H9 (cell line): ENCODE measurements at regions not wholly inside any gene's neighbourhood (a gene's known extent, or its start where the extent isn't known, plus 50 kb on each side); places are given as distances from the start of the nearest gene placed in this dataset.
"Not testable (repeated sequence)": the region's sequence is repeated elsewhere in the genome, so short reads cannot be mapped to it uniquely, and the experiment has no call there.

ENCODE experiments used
- DNase-seq: peaks from one replicate; pipeline ENCODE4 v3.0.0-alpha.2; 2017
- H2AFZ ChIP-seq: one replicate; pipeline ENCODE4 v1.6.1; 2013; ENCODE audit warnings: mild to moderate bottlenecking, low read length, control low read depth, moderate library complexity
- H2AK5ac ChIP-seq: 2 replicates; pipeline ENCODE4 v1.6.1; 2013; ENCODE audit warnings: low read length, control low read depth, mixed read lengths; ENCODE audit not compliant: insufficient read length
- H2BK120ac ChIP-seq: one replicate; pipeline ENCODE4 v1.6.1; 2013; ENCODE audit warnings: low read depth, mild to moderate bottlenecking, low read length, control low read depth, inconsistent platforms; ENCODE audit not compliant: poor library complexity, severe bottlenecking
- H2BK12ac ChIP-seq: 2 replicates; pipeline ENCODE4 v1.6.1; 2013; ENCODE audit warnings: low read length, control low read depth, mixed read lengths, low read depth; ENCODE audit not compliant: insufficient read length
- H2BK15ac ChIP-seq: 2 replicates; pipeline ENCODE4 v1.6.1; 2013; ENCODE audit warnings: low read depth, low read length, control low read depth
- H2BK20ac ChIP-seq: one replicate; pipeline ENCODE4 v1.6.1; 2013; ENCODE audit warnings: low read depth, mild to moderate bottlenecking, low read length, control low read depth, inconsistent platforms; ENCODE audit not compliant: poor library complexity, severe bottlenecking
- H2BK5ac ChIP-seq: 2 replicates; pipeline ENCODE4 v1.6.1; 2013; ENCODE audit warnings: low read length, control low read depth, mixed read lengths; ENCODE audit not compliant: insufficient read length
- H3K14ac ChIP-seq: 2 replicates; pipeline ENCODE4 v1.6.1; 2013; ENCODE audit warnings: low read length, control low read depth; ENCODE audit not compliant: insufficient read depth
- H3K18ac ChIP-seq: 2 replicates; pipeline ENCODE4 v1.6.1; 2013; ENCODE audit warnings: low read depth, mild to moderate bottlenecking, mixed read lengths, low read length, control low read depth; ENCODE audit not compliant: insufficient read length
- H3K23ac ChIP-seq: 2 replicates; pipeline ENCODE4 v1.6.1; 2013; ENCODE audit warnings: low read length, control low read depth, mixed read lengths, low read depth; ENCODE audit not compliant: insufficient read length
- H3K23me2 ChIP-seq: 2 replicates; pipeline ENCODE4 v1.6.1; 2013; ENCODE audit warnings: low read depth, mild to moderate bottlenecking, mixed read lengths, low read length, control low read depth; ENCODE audit not compliant: insufficient read length, poor library complexity, severe bottlenecking
- H3K27ac ChIP-seq: 2 replicates; pipeline ENCODE4 v1.5.1; 2013; ENCODE audit warnings: low read length, control low read depth, mixed read lengths, low read depth; ENCODE audit not compliant: insufficient read length
- H3K27me3 ChIP-seq: 2 replicates; pipeline ENCODE4 v1.6.1; 2013; ENCODE audit warnings: low read length, control low read depth, inconsistent platforms; ENCODE audit not compliant: insufficient read depth
- H3K4ac ChIP-seq: 2 replicates; pipeline ENCODE4 v1.6.1; 2013; ENCODE audit warnings: low read depth, mild to moderate bottlenecking, control low read depth, inconsistent platforms, low read length, moderate library complexity
- H3K4me1 ChIP-seq: 2 replicates; pipeline ENCODE4 v1.6.1; 2013; ENCODE audit warnings: low read length, control low read depth, inconsistent platforms; ENCODE audit not compliant: insufficient read depth
- H3K4me2 ChIP-seq: 2 replicates; pipeline ENCODE4 v1.6.1; 2013; ENCODE audit warnings: low read length, control low read depth, mixed read lengths; ENCODE audit not compliant: insufficient read length, insufficient read depth
- H3K56ac ChIP-seq: 2 replicates; pipeline ENCODE4 v1.6.1; 2013; ENCODE audit warnings: low read depth, mild to moderate bottlenecking, mixed read lengths, low read length, control low read depth; ENCODE audit not compliant: insufficient read length
- H3K79me1 ChIP-seq: 2 replicates; pipeline ENCODE4 v1.6.1; 2013; ENCODE audit warnings: low read depth, mild to moderate bottlenecking, moderate library complexity, low read length, control low read depth, inconsistent platforms; ENCODE audit not compliant: insufficient read depth, poor library complexity, severe bottlenecking
- H3K79me2 ChIP-seq: 2 replicates; pipeline ENCODE4 v1.6.1; 2013; ENCODE audit warnings: low read length, control low read depth, inconsistent platforms; ENCODE audit not compliant: insufficient read depth
- H3K9ac ChIP-seq: 2 replicates; pipeline ENCODE4 v1.6.1; 2013; ENCODE audit warnings: low read length, control low read depth, mixed read lengths; ENCODE audit not compliant: insufficient read length; ENCODE audit errors: extremely low read depth
- H3K9me3 ChIP-seq: one replicate; pipeline ENCODE4 v1.6.1; 2013; ENCODE audit warnings: low read depth, low read length, inconsistent platforms; ENCODE audit not compliant: control insufficient read depth
- H3T11ph ChIP-seq: one replicate; pipeline ENCODE4 v1.6.1; 2013; ENCODE audit warnings: mild to moderate bottlenecking, low read length, control low read depth, inconsistent platforms
- H4K20me1 ChIP-seq: one replicate; pipeline ENCODE4 v1.6.1; 2013; ENCODE audit not compliant: control insufficient read depth, insufficient read length, insufficient read depth
- H4K5ac ChIP-seq: 2 replicates; pipeline ENCODE4 v1.6.1; 2013; ENCODE audit warnings: low read depth, mild to moderate bottlenecking, mixed read lengths, low read length, control low read depth; ENCODE audit not compliant: insufficient read length
- H4K8ac ChIP-seq: replicated peaks from 2 replicates; pipeline ENCODE4 v1.6.1; 2013; ENCODE audit warnings: low read length, control low read depth, mixed read lengths, low read depth; ENCODE audit not compliant: insufficient read length
- H4K91ac ChIP-seq: 2 replicates; pipeline ENCODE4 v1.6.1; 2013; ENCODE audit warnings: low read depth, mild to moderate bottlenecking, moderate library complexity, mixed read lengths, low read length, control low read depth; ENCODE audit not compliant: insufficient read length
- H3K27ac Mint-ChIP-seq, 3 experiments: 2 replicates in 2 of 3; 3 replicates in 1 of 3; pipeline ENCODE4 v1.8.0; 2020 to 2021; ENCODE audit warnings: mixed read lengths in 3 of 3, mild to moderate bottlenecking in 1 of 3, moderate library complexity in 1 of 3
- H3K27me3 Mint-ChIP-seq: 2 replicates; pipeline ENCODE4 v1.8.0; 2021; ENCODE audit warnings: low read depth, mild to moderate bottlenecking, moderate library complexity, mixed read lengths
- H3K36me3 Mint-ChIP-seq, 3 experiments: 2 replicates in 2 of 3; 3 replicates in 1 of 3; pipeline ENCODE4 v1.8.0; 2020 to 2021; ENCODE audit warnings: low read depth in 3 of 3, mixed read lengths in 3 of 3; ENCODE audit not compliant: insufficient read depth in 1 of 3
- H3K4me1 Mint-ChIP-seq, 2 experiments: 2 replicates each; pipeline ENCODE4 v1.8.0; 2020; ENCODE audit warnings: mixed read lengths in 2 of 2
- H3K4me3 Mint-ChIP-seq, 2 experiments: 2 replicates in 1 of 2; 3 replicates in 1 of 2; pipeline ENCODE4 v1.8.0; 2020 to 2021; ENCODE audit warnings: mild to moderate bottlenecking in 2 of 2, mixed read lengths in 2 of 2, moderate library complexity in 1 of 2
- H3K9me3 Mint-ChIP-seq, 2 experiments: 2 replicates in 1 of 2; 3 replicates in 1 of 2; pipeline ENCODE4 v1.8.0; 2020; ENCODE audit warnings: mild to moderate bottlenecking in 2 of 2, mixed read lengths in 2 of 2, moderate library complexity in 1 of 2
- CTCF ChIP-seq: fragments of 200-600 bp; sonication (generic); conservative IDR thresholded peaks from 3 replicates; pipeline ENCODE4 v1.8.0; 2021; ENCODE audit warnings: antibody characterized with exemption, mild to moderate bottlenecking
- WGBS: extraction: QIAGEN DNeasy Blood & Tissue Kit; methylation state at CpG from one replicate; pipeline ENCODE4 v1.1.7; 2013; ENCODE audit warnings: missing lambda C conversion rate, low lambda C conversion rate, mixed read lengths; ENCODE audit not compliant: insufficient read length; ENCODE audit errors: extremely low coverage; 5-methylcytosine and 5-hydroxymethylcytosine counted together

- Mint-ChIP-seq H3K4me3 (no peak overlapping the region), H3K4me1 (no peaks in the 10 kb centered on the region), H3K9me3 (no peaks in the 10 kb centered on the region), H3K27ac (no peak overlapping the region; a peak in 1 of 7 replicates), H3K27me3 (no peaks in the 10 kb centered on the region), H3K36me3 (no peaks in the 10 kb centered on the region)
- no peak overlapping the region for H3K4ac ChIP-seq
- H3K23me2 ChIP-seq: no peaks in the 10 kb centered on the region
- H3K27ac ChIP-seq: no peak overlapping the region
- no peak overlapping the region for H2BK5ac ChIP-seq
- no peak overlapping the region for H3T11ph ChIP-seq
- no peak for TF ChIP-seq CTCF
- H2AK5ac ChIP-seq: no peak overlapping the region
- no peak overlapping the region for H4K91ac ChIP-seq
- H3K18ac ChIP-seq: no peak overlapping the region
- H3K23ac ChIP-seq: no peak overlapping the region
- no peak overlapping the region for H2BK120ac ChIP-seq
- no peak overlapping the region for H3K14ac ChIP-seq
- H3K4me2 ChIP-seq: no peak overlapping the region
- H2BK20ac ChIP-seq: no peak overlapping the region
- no peak overlapping the region for H4K5ac ChIP-seq
- H2BK12ac ChIP-seq: no peak overlapping the region
- no peak for DNase-seq
- H3K9ac ChIP-seq: no peak overlapping the region
- no peaks in the 10 kb centered on the region for H3K79me2 ChIP-seq
- WGBS: no CpG with 5 or more reads among the region's 3 CpGs
- H3K56ac ChIP-seq: no peak overlapping the region
- no peak overlapping the region for H4K8ac ChIP-seq
- H2BK15ac ChIP-seq: no peak overlapping the region
- no peaks in the 10 kb centered on the region for H3K9me3 ChIP-seq
- H2AFZ ChIP-seq: no peak overlapping the region
- no peaks in the 10 kb centered on the region for H3K27me3 ChIP-seq
- no peaks in the 10 kb centered on the region for H3K4me1 ChIP-seq
- no peaks in the 10 kb centered on the region for H3K79me1 ChIP-seq
- no peaks in the 10 kb centered on the region for H4K20me1 ChIP-seq
Observed at GRCh38 chr13:88840085-88840484, 1168.9 kb downstream of the SLITRK5 start.

- H2BK15ac ChIP-seq, H3K56ac ChIP-seq, H3K27me3 ChIP-seq, H4K91ac ChIP-seq, H3K79me1 ChIP-seq, H3K18ac ChIP-seq, H4K5ac ChIP-seq, H3K4me1 Mint-ChIP-seq, H3K4me2 ChIP-seq, H3K4ac ChIP-seq, H3K23me2 ChIP-seq, H3K4me1 ChIP-seq, H4K20me1 ChIP-seq, H2AK5ac ChIP-seq, DNase-seq, H3K27ac ChIP-seq, H2BK20ac ChIP-seq, H2BK5ac ChIP-seq, H3K9ac ChIP-seq, H3K9me3 ChIP-seq, H2BK120ac ChIP-seq, H3T11ph ChIP-seq, H3K79me2 ChIP-seq, H3K23ac ChIP-seq, H3K27ac Mint-ChIP-seq, H2BK12ac ChIP-seq, H4K8ac ChIP-seq, H3K27me3 Mint-ChIP-seq, H3K36me3 Mint-ChIP-seq, H3K4me3 Mint-ChIP-seq, H2AFZ ChIP-seq, H3K14ac ChIP-seq: not testable (repeated sequence)
- no CpG with 5 or more reads among the region's 6 CpGs for WGBS
- H3K9me3 Mint-ChIP-seq: peaks cover 13 to 18% of the 10 kb centered on the region in 2 experiments
Observed at GRCh38 chr13:88852293-88852692, 1181.1 kb downstream of the SLITRK5 start.
